ENCODE measurements at regions not wholly inside any gene's neighbourhood (a gene's known extent, or its start where the extent isn't known, plus 50 kb on each side); places are given as distances from the start of the nearest gene placed in this dataset.

DNA sequence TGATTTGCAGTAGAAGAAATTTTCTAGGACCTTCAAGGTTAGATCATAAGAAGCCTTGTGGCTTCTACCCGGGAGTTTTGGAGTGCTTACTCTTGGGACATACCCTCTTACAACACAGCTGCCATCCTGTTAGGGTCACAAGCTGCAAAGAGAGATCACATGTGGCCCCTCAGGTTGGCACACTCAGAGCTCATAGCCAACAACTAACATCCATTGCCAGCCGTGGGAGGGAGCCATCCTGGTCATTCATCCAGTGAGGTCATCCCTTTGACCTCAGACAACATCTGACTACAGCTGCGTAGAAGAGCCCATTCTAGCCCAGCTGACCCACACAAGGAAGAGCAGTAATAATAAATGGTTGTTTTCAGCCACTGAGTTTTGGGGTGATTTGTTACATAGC lies 76.9 kb upstream of the NABP1 start:
- TF ChIP-seq POLR2AphosphoS5 (IDR thresholded peaks at IDR 0.05) (no peak), POLR2A (IDR thresholded peaks at IDR 0.05) (no peak)
- TF ChIP-seq, protein P1, sequence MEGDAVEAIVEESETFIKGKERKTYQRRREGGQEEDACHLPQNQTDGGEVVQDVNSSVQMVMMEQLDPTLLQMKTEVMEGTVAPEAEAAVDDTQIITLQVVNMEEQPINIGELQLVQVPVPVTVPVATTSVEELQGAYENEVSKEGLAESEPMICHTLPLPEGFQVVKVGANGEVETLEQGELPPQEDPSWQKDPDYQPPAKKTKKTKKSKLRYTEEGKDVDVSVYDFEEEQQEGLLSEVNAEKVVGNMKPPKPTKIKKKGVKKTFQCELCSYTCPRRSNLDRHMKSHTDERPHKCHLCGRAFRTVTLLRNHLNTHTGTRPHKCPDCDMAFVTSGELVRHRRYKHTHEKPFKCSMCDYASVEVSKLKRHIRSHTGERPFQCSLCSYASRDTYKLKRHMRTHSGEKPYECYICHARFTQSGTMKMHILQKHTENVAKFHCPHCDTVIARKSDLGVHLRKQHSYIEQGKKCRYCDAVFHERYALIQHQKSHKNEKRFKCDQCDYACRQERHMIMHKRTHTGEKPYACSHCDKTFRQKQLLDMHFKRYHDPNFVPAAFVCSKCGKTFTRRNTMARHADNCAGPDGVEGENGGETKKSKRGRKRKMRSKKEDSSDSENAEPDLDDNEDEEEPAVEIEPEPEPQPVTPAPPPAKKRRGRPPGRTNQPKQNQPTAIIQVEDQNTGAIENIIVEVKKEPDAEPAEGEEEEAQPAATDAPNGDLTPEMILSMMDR (IDR thresholded peaks at IDR 0.05), result no peak
